GM20431 (cell line): ENCODE measurements at regions not wholly inside any gene's neighbourhood (a gene's known extent, or its start where the extent isn't known, plus 50 kb on each side); places are given as distances from the start of the nearest gene placed in this dataset.
"Not testable (repeated sequence)": the region's sequence is repeated elsewhere in the genome, so short reads cannot be mapped to it uniquely, and the experiment has no call there.

Source experiments
- in situ Hi-C: fragments of 300-500 bp; cut with MseI, MboI; formaldehyde crosslinking; loops from one replicate; pipeline ENCODE4 v1.15.0; 2020; ENCODE audit warnings: low sequenced_read_pairs; ENCODE audit not compliant: unreplicated experiment

DNA sequence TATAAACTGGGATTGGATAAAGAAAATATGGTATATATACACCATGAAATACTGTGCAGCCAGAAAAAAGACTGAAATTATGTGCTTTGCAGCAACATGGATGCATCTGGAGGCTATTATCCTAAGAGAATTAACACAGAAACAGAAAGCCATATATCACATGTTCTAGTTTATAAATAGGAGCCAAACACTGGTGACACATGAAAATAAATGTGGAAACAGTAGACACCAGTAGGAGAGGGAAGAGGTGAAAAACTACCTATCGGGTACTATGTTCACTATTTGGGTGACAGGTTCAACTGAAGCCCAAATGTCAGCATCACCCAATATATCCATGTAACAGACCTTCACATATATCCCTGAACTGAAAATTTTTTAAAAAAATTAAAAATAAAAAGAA, 725.1 kb downstream of the C4orf33 start:
- in situ Hi-C loops = no loop called here

- in situ Hi-C loops = no loop called here
Measured at GRCh38 chr4:129821963-129822362, 726.0 kb downstream of the C4orf33 start.

- in situ Hi-C loops = no loop called here
Measured at GRCh38 chr4:129822701-129823100, 726.7 kb downstream of the C4orf33 start.

DNA sequence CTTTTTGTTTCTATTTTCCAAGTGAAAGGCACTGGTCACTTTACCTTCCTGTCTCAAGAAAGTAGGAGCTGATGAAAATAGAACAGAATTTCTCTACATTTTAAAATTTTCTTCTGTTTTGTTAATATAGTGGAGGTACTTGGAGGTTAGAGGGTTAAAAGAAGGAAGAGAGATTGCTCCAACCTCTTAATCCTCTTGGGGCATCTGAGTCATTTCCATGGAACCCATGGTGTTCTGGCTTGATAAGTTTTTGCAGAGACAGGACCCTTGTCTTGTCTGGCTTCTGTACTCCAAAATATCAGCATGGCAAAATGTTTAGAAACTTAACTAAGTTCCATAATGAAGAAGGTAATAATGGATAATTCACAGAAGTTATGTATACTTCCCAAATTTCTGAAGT, 727.2 kb downstream of the C4orf33 start:
- in situ Hi-C loops = no loop called here

DNA sequence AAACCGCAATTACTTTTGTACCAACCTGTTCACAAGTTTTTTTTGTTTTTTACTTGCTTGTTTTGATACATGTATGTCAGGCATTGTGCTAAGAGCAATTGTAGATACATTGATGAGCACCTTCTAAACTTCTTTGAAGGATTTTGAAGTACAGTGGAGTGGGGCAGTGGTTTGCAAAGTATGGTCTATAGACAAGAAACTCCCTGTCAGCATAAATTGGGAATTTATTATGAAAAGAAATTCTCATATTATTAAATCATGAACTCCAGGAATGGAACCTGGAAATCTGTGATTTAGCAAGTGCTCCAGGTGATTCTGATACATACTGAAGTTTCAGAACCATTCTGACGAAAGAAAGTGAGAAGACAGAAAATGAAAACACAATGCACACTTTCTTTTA, 733.4 kb downstream of the C4orf33 start:
- in situ Hi-C loops = no loop called here

DNA sequence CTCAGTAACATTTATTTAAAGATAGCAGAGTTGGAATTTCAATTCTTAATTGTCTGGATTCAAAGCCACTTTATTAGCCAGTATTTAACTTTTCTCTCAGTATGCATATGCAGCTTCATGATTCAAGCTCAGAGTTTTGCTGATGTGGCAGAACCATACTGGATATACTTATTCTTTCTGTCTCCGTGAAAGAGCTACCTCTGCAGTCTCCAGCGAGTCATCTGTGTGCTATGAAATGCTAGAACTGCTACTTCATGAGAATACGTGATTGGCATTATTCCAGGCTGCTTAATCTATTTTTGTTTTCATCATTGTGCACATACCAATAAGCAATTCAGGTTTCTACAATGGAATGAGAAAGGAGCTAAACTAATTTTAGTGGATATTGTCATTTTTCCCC, 743.7 kb downstream of the C4orf33 start:
- in situ Hi-C loops = no loop called here

DNA sequence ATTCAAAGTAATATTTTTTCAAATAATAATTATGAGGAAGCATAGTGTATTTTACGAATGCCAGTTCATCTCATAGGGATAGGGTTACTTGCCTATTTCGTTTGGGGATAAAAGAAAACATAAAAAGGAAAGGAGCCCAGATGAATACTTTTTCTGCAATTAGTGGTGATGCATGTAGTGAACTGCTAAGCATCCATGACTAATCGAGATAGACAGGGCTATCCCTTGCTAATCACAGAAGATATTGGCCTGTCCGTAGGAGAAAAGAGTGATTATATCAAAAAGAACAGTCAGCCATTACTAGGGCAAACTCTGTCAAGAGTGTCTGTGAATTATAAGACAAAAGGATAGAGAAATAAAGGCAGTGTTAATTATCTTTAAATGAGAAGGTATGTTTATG, 746.1 kb downstream of the C4orf33 start:
- in situ Hi-C loops = no loop called here

GRCh38 chr4:129852434-129852833, 756.5 kb downstream of the C4orf33 start:
- in situ Hi-C loops = no loop called here

GRCh38 chr4:129853685-129854467, 757.9 kb downstream of the C4orf33 start:
- in situ Hi-C loops = not testable (repeated sequence)

DNA sequence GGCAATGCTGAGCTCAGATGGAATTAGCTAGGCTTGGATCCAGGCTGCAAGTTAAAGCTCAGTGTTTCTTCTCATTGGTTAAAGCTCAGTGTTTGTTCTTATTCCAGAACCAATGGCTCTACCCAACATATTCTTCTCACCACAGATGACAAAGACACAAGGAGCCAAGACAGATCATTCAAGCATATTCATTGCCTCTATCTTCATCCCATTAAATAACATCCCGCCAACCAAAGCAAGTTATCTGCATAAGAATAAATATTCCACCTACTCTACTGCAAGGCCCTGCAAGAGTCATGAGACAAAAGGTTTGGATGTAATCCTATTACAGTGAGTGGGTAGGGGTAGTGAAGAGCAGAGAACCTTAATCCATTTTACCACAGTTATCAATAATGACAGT, 766.5 kb downstream of the C4orf33 start:
- in situ Hi-C loops = no loop called here

- in situ Hi-C loops = no loop called here
Measured at GRCh38 chr4:129863206-129863605, 767.3 kb downstream of the C4orf33 start.

- in situ Hi-C loops = no loop called here
Measured at GRCh38 chr4:129883996-129884395, 788.0 kb downstream of the C4orf33 start.

DNA sequence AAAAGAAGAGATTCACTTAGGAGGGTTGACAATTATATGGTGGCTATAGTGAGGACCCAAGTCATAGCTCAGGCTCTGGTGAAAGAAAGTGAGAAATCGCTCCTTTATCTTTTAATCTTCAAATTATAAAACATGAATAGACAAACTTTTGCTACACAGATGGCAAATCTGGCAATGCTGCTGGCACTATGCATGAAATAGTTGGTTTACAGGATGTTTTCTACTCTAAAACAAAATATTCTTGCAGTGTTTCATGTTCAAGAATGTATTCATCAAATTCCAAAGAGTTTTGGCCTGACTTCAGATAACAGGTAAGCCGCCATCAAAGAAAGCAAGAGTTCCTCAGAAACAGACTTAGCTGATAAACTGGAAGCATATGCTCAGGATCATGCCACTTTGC, 801.2 kb downstream of the C4orf33 start:
- in situ Hi-C loops = no loop called here

- in situ Hi-C loops = no loop called here
Measured at GRCh38 chr4:129899849-129900248, 803.9 kb downstream of the C4orf33 start.

- in situ Hi-C loops = no loop called here
Measured at GRCh38 chr4:129900430-129900953, 804.5 kb downstream of the C4orf33 start.

GRCh38 chr4:129901205-129901604, 805.3 kb downstream of the C4orf33 start:
- in situ Hi-C loops = no loop called here

DNA sequence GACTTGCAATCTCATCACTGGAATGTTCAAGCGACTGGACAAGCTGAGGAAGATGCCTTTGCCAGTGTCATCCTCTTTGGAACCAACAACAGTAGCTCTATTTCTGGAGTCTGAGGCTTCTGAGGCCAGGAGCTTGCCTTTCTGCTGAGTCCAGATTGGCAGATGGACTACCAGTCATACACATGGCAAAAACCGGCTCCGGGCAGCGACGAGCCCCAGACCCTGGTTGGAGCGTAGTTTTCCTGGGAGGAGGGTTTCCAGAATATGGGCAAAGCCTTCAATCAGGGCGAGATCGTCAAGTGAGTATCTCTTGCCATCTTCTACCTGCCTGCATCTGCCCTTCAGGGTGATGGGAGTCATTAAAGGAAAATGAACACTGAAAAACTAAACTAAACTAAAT, 807.9 kb downstream of the C4orf33 start:
- in situ Hi-C loops = no loop called here

- in situ Hi-C loops = no loop called here
Measured at GRCh38 chr4:129905256-129905655, 809.3 kb downstream of the C4orf33 start.

DNA sequence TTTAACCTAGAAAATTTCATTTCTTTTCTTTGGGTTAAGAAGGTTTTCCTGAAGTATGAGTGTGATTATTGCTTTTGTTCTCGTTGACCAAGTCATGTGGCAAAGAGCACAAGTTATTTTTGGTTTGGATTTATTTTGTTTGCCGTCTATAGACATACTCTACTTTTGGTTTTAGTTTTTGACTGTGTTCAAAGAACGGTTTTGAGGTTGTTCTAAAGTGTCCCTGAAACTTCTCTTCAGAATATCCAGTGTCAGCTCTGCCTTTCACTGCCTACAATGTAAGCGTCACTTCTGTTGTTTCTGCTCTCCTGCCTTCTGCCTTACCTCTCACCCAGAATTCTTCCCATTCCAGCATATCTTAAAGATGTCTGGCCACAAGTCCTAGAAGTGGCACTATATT, 812.2 kb downstream of the C4orf33 start:
- in situ Hi-C loops = no loop called here

- in situ Hi-C loops = no loop called here
Measured at GRCh38 chr4:129916991-129917390, 821.0 kb downstream of the C4orf33 start.

DNA sequence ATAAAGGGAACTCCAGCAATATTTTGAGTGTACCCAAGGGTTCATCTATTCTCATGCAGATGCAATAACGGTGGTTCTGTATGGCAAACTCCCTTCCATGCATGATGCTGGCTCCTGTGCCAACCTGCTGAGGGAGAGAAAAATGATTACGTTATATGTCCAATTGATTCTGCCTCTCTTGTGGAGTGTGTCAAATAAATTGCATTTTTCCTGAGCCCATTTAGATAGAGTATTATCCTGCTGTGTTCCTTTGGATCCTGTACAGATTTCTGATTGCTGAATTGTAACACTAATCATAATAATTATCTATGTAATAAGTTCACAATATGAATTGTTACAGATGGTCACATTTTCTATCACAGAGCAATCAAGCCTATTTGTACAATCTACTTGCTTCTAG, 821.7 kb downstream of the C4orf33 start:
- in situ Hi-C loops = no loop called here

DNA sequence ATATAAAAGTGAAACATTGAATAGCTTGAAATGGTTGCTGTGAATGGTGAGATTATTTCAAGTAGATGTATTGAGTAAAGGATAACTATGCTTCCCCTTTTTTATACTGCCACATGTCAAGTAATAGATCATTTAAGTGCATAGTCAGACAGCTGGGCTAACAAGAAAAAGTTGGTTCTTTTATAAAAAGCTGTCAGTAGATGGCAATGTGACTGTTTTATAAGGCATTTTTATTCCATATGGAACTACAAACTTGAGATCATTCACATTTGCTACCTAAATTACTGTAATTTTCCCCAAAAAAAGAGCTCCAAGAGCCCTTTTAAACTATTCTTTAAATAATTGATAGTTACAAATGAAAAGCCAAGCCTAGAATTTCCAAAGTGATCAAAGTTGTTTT, 831.0 kb downstream of the C4orf33 start:
- in situ Hi-C loops = loop anchor here (25.0 kb wide), 1 partner anchor 385 kb away; no protein-coding TSS in a partner anchor
